SK-N-DZ (cell line): ENCODE measurements at regions not wholly inside any gene's neighbourhood (a gene's known extent, or its start where the extent isn't known, plus 50 kb on each side); places are given as distances from the start of the nearest gene placed in this dataset.

Experiments used
- DNase-seq: peaks from one replicate; pipeline ENCODE4 v3.0.0-alpha.2; 2015; ENCODE audit warnings: low spot score

GRCh38 chr3:13174011-13174802 lies 101.0 kb upstream of the IQSEC1 start:
- no peak for DNase-seq

GRCh38 chr3:13173186-13173585 lies 100.0 kb upstream of the IQSEC1 start:
- DNase-seq: no peak

- no peak for DNase-seq
Observed at GRCh38 chr3:13172644-13173013, 99.4 kb upstream of the IQSEC1 start.

GRCh38 chr3:13171704-13172643 lies 98.7 kb upstream of the IQSEC1 start:
- no peak for DNase-seq

- no peak for DNase-seq
Observed at GRCh38 chr3:13170317-13170716, 97.1 kb upstream of the IQSEC1 start.

GRCh38 chr3:13168391-13168790 lies 95.2 kb upstream of the IQSEC1 start:
- no peak for DNase-seq

GRCh38 chr3:13167829-13168228 lies 94.6 kb upstream of the IQSEC1 start:
- DNase-seq: no peak

- no peak for DNase-seq
Observed at GRCh38 chr3:13167064-13167743, 94.0 kb upstream of the IQSEC1 start.

- no peak for DNase-seq
Observed at GRCh38 chr3:13166243-13167063, 93.2 kb upstream of the IQSEC1 start.

GRCh38 chr3:13165576-13165975 lies 92.3 kb upstream of the IQSEC1 start:
- DNase-seq: no peak

- DNase-seq: no peak
Observed at GRCh38 chr3:13164893-13165492, 91.8 kb upstream of the IQSEC1 start.

- DNase-seq: no peak
Observed at GRCh38 chr3:13163848-13164382, 90.7 kb upstream of the IQSEC1 start.

GRCh38 chr3:13162549-13163320 lies 89.5 kb upstream of the IQSEC1 start:
- no peak for DNase-seq

- DNase-seq: no peak
Observed at GRCh38 chr3:13161771-13162535, 88.7 kb upstream of the IQSEC1 start.

- DNase-seq: no peak
Observed at GRCh38 chr3:13161021-13161759, 88.0 kb upstream of the IQSEC1 start.

- no peak for DNase-seq
Observed at GRCh38 chr3:13160619-13161018, 87.4 kb upstream of the IQSEC1 start.

GRCh38 chr3:13159890-13160289 lies 86.7 kb upstream of the IQSEC1 start:
- no peak for DNase-seq

GRCh38 chr3:13158871-13159270 lies 85.6 kb upstream of the IQSEC1 start:
- DNase-seq: no peak
